Fibroblast of lung (primary cell): ENCODE measurements at regions not wholly inside any gene's neighbourhood (a gene's known extent, or its start where the extent isn't known, plus 50 kb on each side); places are given as distances from the start of the nearest gene placed in this dataset.

Source experiments
- EZH2 ChIP-seq: IDR thresholded peaks from 2 replicates; pipeline ENCODE4 v1.5.1; 2012; ENCODE audit warnings: low read length, control low read depth, mild to moderate bottlenecking; ENCODE audit errors: missing control alignments
- TF ChIP-seq, protein P1 (sequence below), 2 donors: IDR thresholded peaks in 1 of 2; conservative IDR thresholded peaks in 1 of 2; 1 replicate in 1 of 2; 2 replicates in 1 of 2; pipeline ENCODE4 v1.5.1; 2011 to 2012; ENCODE audit warnings: low read length in 2 of 2, control low read depth in 1 of 2, inconsistent platforms in 1 of 2, low read depth in 1 of 2, mild to moderate bottlenecking in 1 of 2

DNA sequence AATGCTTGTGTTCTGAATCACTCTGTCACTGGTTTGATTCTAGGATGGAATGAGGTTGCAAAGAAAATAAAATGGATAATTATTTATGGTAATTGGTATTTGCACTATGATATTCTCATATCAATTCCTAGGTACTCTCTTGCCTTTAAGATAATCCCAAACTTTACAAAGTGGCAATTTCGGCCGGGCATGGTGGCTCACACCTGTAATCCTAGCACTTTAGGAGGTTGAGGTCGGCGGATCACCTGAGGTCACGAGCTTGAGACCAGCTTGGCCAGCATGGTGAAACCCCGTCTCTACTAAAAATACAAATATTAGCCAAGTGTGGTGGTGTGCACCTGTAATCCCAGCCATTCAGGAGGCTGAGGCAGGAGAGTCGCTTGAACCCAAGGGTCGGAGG, 1118.7 kb upstream of the C9orf72 start:
- TF ChIP-seq, protein P1, sequence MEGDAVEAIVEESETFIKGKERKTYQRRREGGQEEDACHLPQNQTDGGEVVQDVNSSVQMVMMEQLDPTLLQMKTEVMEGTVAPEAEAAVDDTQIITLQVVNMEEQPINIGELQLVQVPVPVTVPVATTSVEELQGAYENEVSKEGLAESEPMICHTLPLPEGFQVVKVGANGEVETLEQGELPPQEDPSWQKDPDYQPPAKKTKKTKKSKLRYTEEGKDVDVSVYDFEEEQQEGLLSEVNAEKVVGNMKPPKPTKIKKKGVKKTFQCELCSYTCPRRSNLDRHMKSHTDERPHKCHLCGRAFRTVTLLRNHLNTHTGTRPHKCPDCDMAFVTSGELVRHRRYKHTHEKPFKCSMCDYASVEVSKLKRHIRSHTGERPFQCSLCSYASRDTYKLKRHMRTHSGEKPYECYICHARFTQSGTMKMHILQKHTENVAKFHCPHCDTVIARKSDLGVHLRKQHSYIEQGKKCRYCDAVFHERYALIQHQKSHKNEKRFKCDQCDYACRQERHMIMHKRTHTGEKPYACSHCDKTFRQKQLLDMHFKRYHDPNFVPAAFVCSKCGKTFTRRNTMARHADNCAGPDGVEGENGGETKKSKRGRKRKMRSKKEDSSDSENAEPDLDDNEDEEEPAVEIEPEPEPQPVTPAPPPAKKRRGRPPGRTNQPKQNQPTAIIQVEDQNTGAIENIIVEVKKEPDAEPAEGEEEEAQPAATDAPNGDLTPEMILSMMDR (conservative IDR thresholded peaks at IDR 0.05 in 1 of 2, IDR thresholded peaks at IDR 0.05 in 1 of 2; ENCODE audit: low read depth in 1 of 2, low read length in 2 of 2): no peak
- TF ChIP-seq EZH2: no peak
